ENCODE measurements at regions not wholly inside any gene's neighbourhood (a gene's known extent, or its start where the extent isn't known, plus 50 kb on each side); places are given as distances from the start of the nearest gene placed in this dataset.
"Not testable (repeated sequence)": the region's sequence is repeated elsewhere in the genome, so short reads cannot be mapped to it uniquely, and the experiment has no call there.

DNA sequence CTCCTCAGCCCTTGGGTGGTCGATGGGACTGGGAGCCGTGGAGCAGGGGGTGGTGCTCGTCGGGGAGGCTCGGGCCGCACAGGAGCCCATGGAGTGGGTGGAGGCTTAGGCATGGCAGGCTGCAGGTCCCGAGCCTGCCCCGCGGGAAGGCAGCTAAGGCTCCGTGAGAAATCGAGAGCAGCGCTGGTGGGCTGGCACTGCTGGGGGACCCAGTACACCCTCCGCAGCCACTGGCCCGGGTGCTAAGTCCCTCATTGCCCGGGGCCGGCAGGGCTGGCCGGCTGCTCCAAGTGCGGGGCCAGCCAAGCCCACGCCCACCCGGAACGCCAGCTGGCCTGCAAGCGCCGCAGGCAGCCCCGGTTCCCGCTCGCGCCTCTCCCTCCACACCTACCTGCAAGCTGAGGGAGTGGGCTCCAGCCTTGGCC is 416.7 kb downstream of the KCNA4 start:
- TF ChIP-seq, protein P1, sequence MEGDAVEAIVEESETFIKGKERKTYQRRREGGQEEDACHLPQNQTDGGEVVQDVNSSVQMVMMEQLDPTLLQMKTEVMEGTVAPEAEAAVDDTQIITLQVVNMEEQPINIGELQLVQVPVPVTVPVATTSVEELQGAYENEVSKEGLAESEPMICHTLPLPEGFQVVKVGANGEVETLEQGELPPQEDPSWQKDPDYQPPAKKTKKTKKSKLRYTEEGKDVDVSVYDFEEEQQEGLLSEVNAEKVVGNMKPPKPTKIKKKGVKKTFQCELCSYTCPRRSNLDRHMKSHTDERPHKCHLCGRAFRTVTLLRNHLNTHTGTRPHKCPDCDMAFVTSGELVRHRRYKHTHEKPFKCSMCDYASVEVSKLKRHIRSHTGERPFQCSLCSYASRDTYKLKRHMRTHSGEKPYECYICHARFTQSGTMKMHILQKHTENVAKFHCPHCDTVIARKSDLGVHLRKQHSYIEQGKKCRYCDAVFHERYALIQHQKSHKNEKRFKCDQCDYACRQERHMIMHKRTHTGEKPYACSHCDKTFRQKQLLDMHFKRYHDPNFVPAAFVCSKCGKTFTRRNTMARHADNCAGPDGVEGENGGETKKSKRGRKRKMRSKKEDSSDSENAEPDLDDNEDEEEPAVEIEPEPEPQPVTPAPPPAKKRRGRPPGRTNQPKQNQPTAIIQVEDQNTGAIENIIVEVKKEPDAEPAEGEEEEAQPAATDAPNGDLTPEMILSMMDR (IDR thresholded peaks at IDR 0.05): not testable (repeated sequence)
- TF ChIP-seq POLR2AphosphoS5, POLR2A (IDR thresholded peaks at IDR 0.05): not testable (repeated sequence)

Measured in breast epithelium (tissue), 3 donors.